Esophagus squamous epithelium (tissue), 4 donors: ENCODE measurements at regions not wholly inside any gene's neighbourhood (a gene's known extent, or its start where the extent isn't known, plus 50 kb on each side); places are given as distances from the start of the nearest gene placed in this dataset.

ENCODE experiments used
- POLR2A ChIP-seq, 4 donors: fragments of 450-650 bp; IDR thresholded peaks; one replicate each; pipeline ENCODE4 v1.6.1; 2017; ENCODE audit warnings: antibody characterized with exemption in 4 of 4, mild to moderate bottlenecking in 4 of 4, moderate library complexity in 3 of 4
- TF ChIP-seq, protein P1 (sequence below), 6 experiments: fragments of 450-650 bp in 4 of 6; fragments of 200-600 bp in 2 of 6; sonication (generic) in 2 of 6; IDR thresholded peaks; one replicate each; pipeline ENCODE4 v1.5.1; 2016 to 2019; ENCODE audit warnings: antibody characterized with exemption in 6 of 6, mild to moderate bottlenecking in 4 of 6, moderate library complexity in 4 of 6

DNA sequence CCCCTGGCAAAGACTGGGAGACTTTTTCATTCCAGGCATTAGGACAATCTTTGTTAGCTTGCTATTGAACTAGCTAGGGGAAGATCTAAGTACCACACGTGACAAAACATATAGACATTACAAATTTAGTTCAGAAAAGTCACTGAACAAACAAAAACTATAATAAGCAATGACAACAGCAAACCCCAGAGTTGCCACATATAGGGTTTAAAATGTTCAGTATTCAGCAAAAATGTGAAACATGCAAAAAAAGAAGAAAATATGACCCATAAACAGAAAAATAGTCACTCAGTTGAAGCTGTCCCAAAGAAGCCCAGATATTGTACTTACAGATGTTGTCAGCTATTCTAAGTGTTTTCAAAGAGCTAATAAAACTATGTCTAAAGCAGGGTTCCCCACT, 431.1 kb upstream of the CDH2 start:
- no peak for TF ChIP-seq POLR2A (IDR thresholded peaks at IDR 0.05)
- TF ChIP-seq, protein P1, sequence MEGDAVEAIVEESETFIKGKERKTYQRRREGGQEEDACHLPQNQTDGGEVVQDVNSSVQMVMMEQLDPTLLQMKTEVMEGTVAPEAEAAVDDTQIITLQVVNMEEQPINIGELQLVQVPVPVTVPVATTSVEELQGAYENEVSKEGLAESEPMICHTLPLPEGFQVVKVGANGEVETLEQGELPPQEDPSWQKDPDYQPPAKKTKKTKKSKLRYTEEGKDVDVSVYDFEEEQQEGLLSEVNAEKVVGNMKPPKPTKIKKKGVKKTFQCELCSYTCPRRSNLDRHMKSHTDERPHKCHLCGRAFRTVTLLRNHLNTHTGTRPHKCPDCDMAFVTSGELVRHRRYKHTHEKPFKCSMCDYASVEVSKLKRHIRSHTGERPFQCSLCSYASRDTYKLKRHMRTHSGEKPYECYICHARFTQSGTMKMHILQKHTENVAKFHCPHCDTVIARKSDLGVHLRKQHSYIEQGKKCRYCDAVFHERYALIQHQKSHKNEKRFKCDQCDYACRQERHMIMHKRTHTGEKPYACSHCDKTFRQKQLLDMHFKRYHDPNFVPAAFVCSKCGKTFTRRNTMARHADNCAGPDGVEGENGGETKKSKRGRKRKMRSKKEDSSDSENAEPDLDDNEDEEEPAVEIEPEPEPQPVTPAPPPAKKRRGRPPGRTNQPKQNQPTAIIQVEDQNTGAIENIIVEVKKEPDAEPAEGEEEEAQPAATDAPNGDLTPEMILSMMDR (IDR thresholded peaks at IDR 0.05), result no peak
